Adrenal gland (tissue), 5 donors: ENCODE measurements at regions not wholly inside any gene's neighbourhood (a gene's known extent, or its start where the extent isn't known, plus 50 kb on each side); places are given as distances from the start of the nearest gene placed in this dataset.

ENCODE experiments used
- POLR2A ChIP-seq, 2 donors: fragments of 450-650 bp; IDR thresholded peaks; one replicate each; pipeline ENCODE4 v1.6.1; 2017; ENCODE audit warnings: antibody characterized with exemption in 2 of 2, mild to moderate bottlenecking in 2 of 2, moderate library complexity in 1 of 2
- TF ChIP-seq, protein P1 (sequence below), 6 experiments: fragments of 450-650 bp in 4 of 6; fragments of 200-600 bp in 2 of 6; sonication (generic) in 1 of 6; IDR thresholded peaks; 1 replicate in 5 of 6; 2 replicates in 1 of 6; pipeline versions ENCODE4 v1.5.1 to v1.8.0; 2016 to 2021; ENCODE audit warnings: antibody characterized with exemption in 6 of 6, mild to moderate bottlenecking in 2 of 6, moderate library complexity in 1 of 6
- donor health status: DM: no; HTN: no; CAD: no.

DNA sequence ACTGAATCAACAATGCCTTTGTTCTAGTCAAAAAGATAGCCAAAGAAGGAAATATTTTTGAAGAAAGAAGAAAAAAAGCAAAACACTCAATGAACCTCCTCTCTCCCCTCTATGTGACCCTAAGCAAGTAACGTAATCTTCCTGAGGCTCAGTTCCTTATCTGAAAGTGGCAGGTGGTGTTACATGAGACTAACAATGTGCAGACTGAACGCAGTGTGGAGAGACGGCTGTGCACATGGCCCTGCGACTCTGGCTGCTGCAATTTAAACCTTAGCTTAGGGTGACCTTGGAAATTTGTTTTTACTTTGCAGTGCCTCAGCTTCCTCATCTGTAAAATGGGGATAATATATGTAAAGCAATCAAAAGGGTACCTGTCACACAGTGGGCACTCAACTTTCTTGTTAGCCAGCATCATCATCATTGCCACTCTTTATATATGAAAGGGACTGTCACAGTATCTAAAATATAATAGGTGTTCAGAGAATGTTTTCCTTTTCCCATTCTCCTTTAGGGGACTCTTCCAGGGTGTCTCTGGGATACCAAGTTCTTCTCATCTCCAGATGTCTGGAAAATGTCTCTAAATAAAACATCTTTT, 100.1 kb upstream of the JUN start:
- TF ChIP-seq, protein P1, sequence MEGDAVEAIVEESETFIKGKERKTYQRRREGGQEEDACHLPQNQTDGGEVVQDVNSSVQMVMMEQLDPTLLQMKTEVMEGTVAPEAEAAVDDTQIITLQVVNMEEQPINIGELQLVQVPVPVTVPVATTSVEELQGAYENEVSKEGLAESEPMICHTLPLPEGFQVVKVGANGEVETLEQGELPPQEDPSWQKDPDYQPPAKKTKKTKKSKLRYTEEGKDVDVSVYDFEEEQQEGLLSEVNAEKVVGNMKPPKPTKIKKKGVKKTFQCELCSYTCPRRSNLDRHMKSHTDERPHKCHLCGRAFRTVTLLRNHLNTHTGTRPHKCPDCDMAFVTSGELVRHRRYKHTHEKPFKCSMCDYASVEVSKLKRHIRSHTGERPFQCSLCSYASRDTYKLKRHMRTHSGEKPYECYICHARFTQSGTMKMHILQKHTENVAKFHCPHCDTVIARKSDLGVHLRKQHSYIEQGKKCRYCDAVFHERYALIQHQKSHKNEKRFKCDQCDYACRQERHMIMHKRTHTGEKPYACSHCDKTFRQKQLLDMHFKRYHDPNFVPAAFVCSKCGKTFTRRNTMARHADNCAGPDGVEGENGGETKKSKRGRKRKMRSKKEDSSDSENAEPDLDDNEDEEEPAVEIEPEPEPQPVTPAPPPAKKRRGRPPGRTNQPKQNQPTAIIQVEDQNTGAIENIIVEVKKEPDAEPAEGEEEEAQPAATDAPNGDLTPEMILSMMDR (IDR thresholded peaks at IDR 0.05) = no peak
- no peak for TF ChIP-seq POLR2A (IDR thresholded peaks at IDR 0.05)
